OCI-LY3 (cell line): ENCODE measurements at regions not wholly inside any gene's neighbourhood (a gene's known extent, or its start where the extent isn't known, plus 50 kb on each side); places are given as distances from the start of the nearest gene placed in this dataset.

ENCODE experiments used
- CTCF ChIP-seq: fragments of 200-600, 300-600 bp; sonication (generic); IDR thresholded peaks from 2 replicates; pipeline ENCODE4 v1.5.1; 2014; ENCODE audit warnings: antibody characterized with exemption, low read length, low read depth
- EZH2phosphoT487 ChIP-seq: fragments of 200-600 bp; shearing (Covaris generic); IDR thresholded peaks from 2 replicates; pipeline ENCODE4 v1.6.1; 2018; ENCODE audit warnings: antibody characterized with exemption, mixed run types, low read depth

- TF ChIP-seq CTCF (no peak), EZH2phosphoT487 (no peak)
Observed at GRCh38 chr14:53545217-53545616, 392.1 kb upstream of the DDHD1 start.
